ENCODE measurements at regions not wholly inside any gene's neighbourhood (a gene's known extent, or its start where the extent isn't known, plus 50 kb on each side); places are given as distances from the start of the nearest gene placed in this dataset.

- no TSS peak for BruUV-seq (replicated peaks)
- TF ChIP-seq SIN3A (IDR thresholded peaks at IDR 0.05; ENCODE audit: borderline replicate concordance, insufficient read depth, low read depth, low read length) (no peak), TCF7L2 (IDR thresholded peaks at IDR 0.05; ENCODE audit: low read depth, low read length) (no peak), CTCF (IDR thresholded peaks at IDR 0.05) (no peak), POLR2AphosphoS5 (IDR thresholded peaks at IDR 0.05; ENCODE audit: low read depth, low read length) (no peak), REST (IDR thresholded peaks at IDR 0.05; ENCODE audit: insufficient read depth in 1 of 2, low read depth in 2 of 2, low read length in 1 of 2) (no peak)
- POLR2A ChIA-PET: no interaction called here
- no peak for ATAC-seq
- H3K4me3 ChIP-seq (ENCODE audit: low read depth in 2 of 2, low read length in 2 of 2): no peak overlapping the region
- CTCF ChIA-PET: no interaction called here
- intact Hi-C loops (cut with micrococcal nuclease; ENCODE audit: unreplicated experiment) (no loop called here), in situ Hi-C loops (cut with HindIII; ENCODE audit: low pct_unique_long_range_greater_than_20kb, low sequenced_read_pairs) (no loop called here)
- no peak for DNase-seq (ENCODE audit: low read depth, low spot score)
- no peaks in the 10 kb centered on the region; the same call in 1 of the 2 replicates for H3K27me3 ChIP-seq (ENCODE audit: control insufficient read depth, insufficient read depth, low read length)
- no peak overlapping the region for H3K27ac ChIP-seq (ENCODE audit: low read length)
- H3K36me3 ChIP-seq (ENCODE audit: control insufficient read depth, insufficient read depth, low read length): no peaks in the 10 kb centered on the region
- no peaks in the 10 kb centered on the region for H3K4me1 ChIP-seq (ENCODE audit: control insufficient read depth, insufficient read depth, low read length)
- H3K9me3 ChIP-seq (ENCODE audit: control insufficient read depth, insufficient read depth, low read depth, low read length): no peaks in the 10 kb centered on the region
Measured at GRCh38 chr11:112439614-112440013, 179.0 kb upstream of the PLET1 start.

GRCh38 chr11:112440518-112440917 lies 179.9 kb upstream of the PLET1 start:
- POLR2A ChIA-PET: no interaction called here
- in situ Hi-C loops (cut with HindIII; ENCODE audit: low pct_unique_long_range_greater_than_20kb, low sequenced_read_pairs): no loop called here

More at GRCh38 chr11:112440518-112440917, 179.9 kb upstream of the PLET1 start:
- CTCF ChIA-PET: no interaction called here
- Histone ChIP-seq H3K27ac (ENCODE audit: low read length) (no peak overlapping the region), H3K9me3 (ENCODE audit: control insufficient read depth, insufficient read depth, low read depth, low read length) (no peaks in the 10 kb centered on the region), H3K4me3 (ENCODE audit: low read depth in 2 of 2, low read length in 2 of 2) (no peak overlapping the region), H3K4me1 (ENCODE audit: control insufficient read depth, insufficient read depth, low read length) (no peaks in the 10 kb centered on the region), H3K36me3 (ENCODE audit: control insufficient read depth, insufficient read depth, low read length) (no peaks in the 10 kb centered on the region), H3K27me3 (ENCODE audit: control insufficient read depth, insufficient read depth, low read length) (no peaks in the 10 kb centered on the region; the same call in 1 of the 2 replicates)
- DNase-seq (ENCODE audit: low read depth, low spot score): no peak
- intact Hi-C loops (cut with micrococcal nuclease; ENCODE audit: unreplicated experiment): no loop called here
- no TSS peak for BruUV-seq (replicated peaks)
- no peak for ATAC-seq
- TF ChIP-seq REST (IDR thresholded peaks at IDR 0.05; ENCODE audit: insufficient read depth in 1 of 2, low read depth in 2 of 2, low read length in 1 of 2) (no peak), SIN3A (IDR thresholded peaks at IDR 0.05; ENCODE audit: borderline replicate concordance, insufficient read depth, low read depth, low read length) (no peak), POLR2AphosphoS5 (IDR thresholded peaks at IDR 0.05; ENCODE audit: low read depth, low read length) (no peak), CTCF (IDR thresholded peaks at IDR 0.05) (peak; percentile 15; the same call in 1 of the 2 replicates)
